Uterus (tissue), 3 donors: ENCODE measurements at regions not wholly inside any gene's neighbourhood (a gene's known extent, or its start where the extent isn't known, plus 50 kb on each side); places are given as distances from the start of the nearest gene placed in this dataset.

ENCODE experiments used
- DNase-seq, 2 donors: peaks; one replicate each; pipeline ENCODE4 v3.0.0-alpha.2; 2019 to 2020
- H3K27ac ChIP-seq, 2 donors: fragments of 200-600 bp; sonication (generic); 1 replicate in 1 of 2; 2 replicates in 1 of 2; pipeline ENCODE4 v1.5.1; 2016 to 2018
- H3K27me3 ChIP-seq, 2 donors: fragments of 200-600 bp; sonication (generic); one replicate each; pipeline ENCODE4 v1.5.1; 2018 to 2019; ENCODE audit warnings: control low read depth in 1 of 2
- H3K36me3 ChIP-seq, 2 donors: fragments of 200-600 bp; sonication (generic); one replicate each; pipeline ENCODE4 v1.5.1; 2019; ENCODE audit warnings: control low read depth in 1 of 2
- H3K4me1 ChIP-seq, 2 donors: fragments of 200-600 bp; sonication (generic); one replicate each; pipeline ENCODE4 v1.5.1; 2018 to 2019; ENCODE audit warnings: control low read depth in 1 of 2
- H3K4me3 ChIP-seq, 2 donors: fragments of 200-600 bp; sonication (generic); 1 replicate in 1 of 2; 2 replicates in 1 of 2; pipeline ENCODE4 v1.5.1; 2018 to 2019; ENCODE audit warnings: mild to moderate bottlenecking in 1 of 2
- H3K9me3 ChIP-seq, 2 donors: fragments of 200-600 bp; sonication (generic); one replicate each; pipeline ENCODE4 v1.5.1; 2019; ENCODE audit warnings: control low read depth in 1 of 2
- CTCF ChIP-seq, 4 experiments: fragments of 200-600 bp in 2 of 4; fragments of 450-650 bp in 2 of 4; sonication (generic) in 2 of 4; IDR thresholded peaks; one replicate each; pipeline ENCODE4 v1.5.1; 2016 to 2019; ENCODE audit warnings: antibody characterized with exemption in 4 of 4, mild to moderate bottlenecking in 2 of 4, moderate library complexity in 1 of 4
- POLR2A ChIP-seq, 2 donors: fragments of 450-650 bp; IDR thresholded peaks; one replicate each; pipeline ENCODE4 v1.6.1; 2016; ENCODE audit warnings: antibody characterized with exemption in 2 of 2, mild to moderate bottlenecking in 1 of 2, moderate library complexity in 1 of 2
- intact Hi-C: fragments of 100-400 bp; cut with DNase I; formaldehyde crosslinking; loops from one replicate; pipeline ENCODE4 v1.15.1; 2023; ENCODE audit warnings: low total_unique reads
- donor health status: DM: yes; HTN: yes; CAD: no.

- H3K27me3 ChIP-seq, result no peaks in the 10 kb centered on the region
- no peaks in the 10 kb centered on the region for H3K9me3 ChIP-seq
- no peaks in the 10 kb centered on the region for H3K4me1 ChIP-seq
- H3K4me3 ChIP-seq, result no peak overlapping the region
- DNase-seq, result no peak
- H3K27ac ChIP-seq, result no peak overlapping the region
- H3K36me3 ChIP-seq, result no peaks in the 10 kb centered on the region
- intact Hi-C loops, result no loop called here
- no peak for TF ChIP-seq CTCF (IDR thresholded peaks at IDR 0.05)
- TF ChIP-seq POLR2A (IDR thresholded peaks at IDR 0.05), result no peak
Measured at GRCh38 chr12:13365748-13366366, 169.3 kb downstream of the EMP1 start.

GRCh38 chr12:13362260-13362841 is 165.8 kb downstream of the EMP1 start:
- H3K4me1 ChIP-seq, result no peaks in the 10 kb centered on the region
- TF ChIP-seq POLR2A (IDR thresholded peaks at IDR 0.05), result no peak
- TF ChIP-seq CTCF (IDR thresholded peaks at IDR 0.05), result peak; percentile 37 to 52 (median 40)
- H3K27ac ChIP-seq, result no peak overlapping the region
- no peaks in the 10 kb centered on the region for H3K9me3 ChIP-seq
- H3K27me3 ChIP-seq, result no peaks in the 10 kb centered on the region
- no peaks in the 10 kb centered on the region for H3K36me3 ChIP-seq
- intact Hi-C loops, result no loop called here
- no peak overlapping the region for H3K4me3 ChIP-seq
- DNase-seq, result no peak

GRCh38 chr12:13359636-13360035 is 163.1 kb downstream of the EMP1 start:
- TF ChIP-seq CTCF (IDR thresholded peaks at IDR 0.05) (no peak), POLR2A (IDR thresholded peaks at IDR 0.05) (no peak)
- H3K36me3 ChIP-seq, result no peaks in the 10 kb centered on the region
- H3K9me3 ChIP-seq, result no peaks in the 10 kb centered on the region
- no peak overlapping the region for H3K4me3 ChIP-seq
- no peaks in the 10 kb centered on the region for H3K27me3 ChIP-seq
- intact Hi-C loops, result no loop called here
- no peak for DNase-seq
- no peak overlapping the region for H3K27ac ChIP-seq
- H3K4me1 ChIP-seq, result no peaks in the 10 kb centered on the region

GRCh38 chr12:13358391-13358905 is 161.9 kb downstream of the EMP1 start:
- no peak for TF ChIP-seq CTCF (IDR thresholded peaks at IDR 0.05)
- TF ChIP-seq POLR2A (IDR thresholded peaks at IDR 0.05), result no peak
- DNase-seq, result no peak
- H3K27me3 ChIP-seq, result no peaks in the 10 kb centered on the region
- H3K27ac ChIP-seq, result no peak overlapping the region
- H3K36me3 ChIP-seq, result no peaks in the 10 kb centered on the region
- no peak overlapping the region for H3K4me3 ChIP-seq
- H3K9me3 ChIP-seq, result no peaks in the 10 kb centered on the region
- intact Hi-C loops, result no loop called here
- H3K4me1 ChIP-seq, result no peaks in the 10 kb centered on the region

- H3K27me3 ChIP-seq, result no peaks in the 10 kb centered on the region
- H3K4me1 ChIP-seq, result no peaks in the 10 kb centered on the region
- TF ChIP-seq CTCF (IDR thresholded peaks at IDR 0.05) (no peak), POLR2A (IDR thresholded peaks at IDR 0.05) (no peak)
- no peak overlapping the region for H3K4me3 ChIP-seq
- DNase-seq, result no peak
- no peak overlapping the region for H3K27ac ChIP-seq
- no peaks in the 10 kb centered on the region for H3K9me3 ChIP-seq
- intact Hi-C loops, result no loop called here
- no peaks in the 10 kb centered on the region for H3K36me3 ChIP-seq
Measured at GRCh38 chr12:13350946-13351345, 154.4 kb downstream of the EMP1 start.
